ENCODE measurements at regions not wholly inside any gene's neighbourhood (a gene's known extent, or its start where the extent isn't known, plus 50 kb on each side); places are given as distances from the start of the nearest gene placed in this dataset.
"Not testable (repeated sequence)": the region's sequence is repeated elsewhere in the genome, so short reads cannot be mapped to it uniquely, and the experiment has no call there.

- ATAC-seq (no peak), DNase-seq (ENCODE audit: low spot score) (no peak)
These were observed 461.6 kb downstream of the PREX1 start for GRCh38 chr20:48366230-48366629.

- DNase-seq (ENCODE audit: low spot score) = no peak
- ATAC-seq = no peak
These were observed 462.9 kb downstream of the PREX1 start for GRCh38 chr20:48364688-48365421.

- no peak for ATAC-seq
These were observed 463.7 kb downstream of the PREX1 start for GRCh38 chr20:48364055-48364454.

GRCh38 chr20:48360342-48360975, 467.3 kb downstream of the PREX1 start:
- no peak for DNase-seq (ENCODE audit: low spot score)
- ATAC-seq = no peak

More at GRCh38 chr20:48364055-48364454, 463.7 kb downstream of the PREX1 start:
- DNase-seq (ENCODE audit: low spot score) = no peak

- no peak for DNase-seq (ENCODE audit: low spot score)
- ATAC-seq = no peak
These were observed 468.0 kb downstream of the PREX1 start for GRCh38 chr20:48359692-48360341.

GRCh38 chr20:48359055-48359390, 468.8 kb downstream of the PREX1 start:
- not testable (repeated sequence) for DNase-seq (ENCODE audit: low spot score); ATAC-seq

- no peak for DNase-seq (ENCODE audit: low spot score)
- no peak for ATAC-seq
These were observed 469.4 kb downstream of the PREX1 start for GRCh38 chr20:48358176-48359054.

GRCh38 chr20:48357714-48358113, 470.1 kb downstream of the PREX1 start:
- DNase-seq (ENCODE audit: low spot score) = no peak
- ATAC-seq = no peak

- ATAC-seq (no peak), DNase-seq (ENCODE audit: low spot score) (no peak)
These were observed 472.9 kb downstream of the PREX1 start for GRCh38 chr20:48354903-48355302.

GRCh38 chr20:48354320-48354876, 473.4 kb downstream of the PREX1 start:
- no peak for ATAC-seq
- DNase-seq (ENCODE audit: low spot score) = no peak

GRCh38 chr20:48352628-48353027, 475.2 kb downstream of the PREX1 start:
- ATAC-seq (no peak), DNase-seq (ENCODE audit: low spot score) (no peak)

- no peak for DNase-seq (ENCODE audit: low spot score)
- no peak for ATAC-seq
These were observed 475.8 kb downstream of the PREX1 start for GRCh38 chr20:48352042-48352441.

- no peak for DNase-seq (ENCODE audit: low spot score)
- ATAC-seq = no peak
These were observed 477.3 kb downstream of the PREX1 start for GRCh38 chr20:48350313-48350988.

- DNase-seq (ENCODE audit: low spot score) = no peak
- no peak for ATAC-seq
These were observed 478.1 kb downstream of the PREX1 start for GRCh38 chr20:48349656-48350055.

GRCh38 chr20:48348022-48348421, 479.8 kb downstream of the PREX1 start:
- ATAC-seq (no peak), DNase-seq (ENCODE audit: low spot score) (no peak)

GRCh38 chr20:48342822-48343513, 484.8 kb downstream of the PREX1 start:
- ATAC-seq = no peak
- DNase-seq (ENCODE audit: low spot score) = no peak

- ATAC-seq (no peak), DNase-seq (ENCODE audit: low spot score) (no peak)
These were observed 486.9 kb downstream of the PREX1 start for GRCh38 chr20:48340883-48341281.

- DNase-seq (ENCODE audit: low spot score) (no peak), ATAC-seq (no peak)
These were observed 487.6 kb downstream of the PREX1 start for GRCh38 chr20:48339986-48340882.

Data from left lobe of liver (tissue), 2 donors.